ENCODE measurements at regions not wholly inside any gene's neighbourhood (a gene's known extent, or its start where the extent isn't known, plus 50 kb on each side); places are given as distances from the start of the nearest gene placed in this dataset.

GRCh38 chr9:7363777-7364477 is 435.7 kb downstream of the DMAC1 start:
- Histone ChIP-seq H3K4me3 (replicated peaks; ENCODE audit: insufficient read depth, low read length) (no peak overlapping the region), H3K27ac (replicated peaks) (no peak overlapping the region), H3K27me3 (ENCODE audit: insufficient read depth, poor library complexity, severe bottlenecking) (peaks cover 3% of the 10 kb centered on the region)
- TF ChIP-seq REST (IDR thresholded peaks at IDR 0.05; ENCODE audit: insufficient replicate concordance, low read depth) (no peak), POLR2AphosphoS5 (IDR thresholded peaks at IDR 0.05; ENCODE audit: low read depth) (no peak), CTCF (IDR thresholded peaks at IDR 0.05; ENCODE audit: insufficient read depth, low read length) (no peak), SPI1 (IDR thresholded peaks at IDR 0.05; ENCODE audit: borderline replicate concordance, low read depth) (no peak), GABPA (IDR thresholded peaks at IDR 0.05; ENCODE audit: low read depth) (no peak)
- no peak for DNase-seq (ENCODE audit: low read depth in 1 of 2, low spot score in 1 of 2)

GRCh38 chr9:7360513-7360912 is 439.1 kb downstream of the DMAC1 start:
- Histone ChIP-seq H3K27ac (replicated peaks) (no peak overlapping the region), H3K27me3 (ENCODE audit: insufficient read depth, poor library complexity, severe bottlenecking) (peaks cover 3% of the 10 kb centered on the region), H3K4me3 (replicated peaks; ENCODE audit: insufficient read depth, low read length) (no peak overlapping the region)
- DNase-seq (ENCODE audit: low read depth in 1 of 2, low spot score in 1 of 2): no peak
- TF ChIP-seq GABPA (IDR thresholded peaks at IDR 0.05; ENCODE audit: low read depth): no peak
- TF ChIP-seq CTCF (IDR thresholded peaks at IDR 0.05; ENCODE audit: insufficient read depth, low read length): no peak
- TF ChIP-seq SPI1 (IDR thresholded peaks at IDR 0.05; ENCODE audit: borderline replicate concordance, low read depth): no peak
- no peak for TF ChIP-seq REST (IDR thresholded peaks at IDR 0.05; ENCODE audit: insufficient replicate concordance, low read depth)
- no peak for TF ChIP-seq POLR2AphosphoS5 (IDR thresholded peaks at IDR 0.05; ENCODE audit: low read depth)

- TF ChIP-seq REST (IDR thresholded peaks at IDR 0.05; ENCODE audit: insufficient replicate concordance, low read depth): no peak
- no peak for TF ChIP-seq SPI1 (IDR thresholded peaks at IDR 0.05; ENCODE audit: borderline replicate concordance, low read depth)
- no peak for TF ChIP-seq GABPA (IDR thresholded peaks at IDR 0.05; ENCODE audit: low read depth)
- TF ChIP-seq POLR2AphosphoS5 (IDR thresholded peaks at IDR 0.05; ENCODE audit: low read depth): no peak
- TF ChIP-seq CTCF (IDR thresholded peaks at IDR 0.05; ENCODE audit: insufficient read depth, low read length): no peak
- Histone ChIP-seq H3K27ac (replicated peaks) (no peak overlapping the region), H3K27me3 (ENCODE audit: insufficient read depth, poor library complexity, severe bottlenecking) (peaks cover 3% of the 10 kb centered on the region), H3K4me3 (replicated peaks; ENCODE audit: insufficient read depth, low read length) (no peak overlapping the region)
- DNase-seq (ENCODE audit: low read depth in 1 of 2, low spot score in 1 of 2): no peak
Measured at GRCh38 chr9:7358876-7359275, 440.7 kb downstream of the DMAC1 start.

All from HL-60 (cell line).